WTC11 (cell line): ENCODE measurements at regions not wholly inside any gene's neighbourhood (a gene's known extent, or its start where the extent isn't known, plus 50 kb on each side); places are given as distances from the start of the nearest gene placed in this dataset.

Experiments
- ATAC-seq: fragments of 200-7000 bp; cut with Tn5 transposase; 2 replicates; pipeline ENCODE4 v1.10.0; 2021; ENCODE audit warnings: mild to moderate bottlenecking, moderate library complexity
- CTCF ChIA-PET: fragments of 300-600 bp; sonication (Branson Sonifier 250); formaldehyde crosslinking; loops from one replicate; lab custom pipeline; 2021; ENCODE audit warnings: antibody characterized with exemption; lab: Charles Lee
- POLR2A ChIA-PET: fragments of 350-600 bp; sonication (Branson Sonifier 250); formaldehyde crosslinking; loops from one replicate; lab custom pipeline; 2021; ENCODE audit warnings: antibody characterized with exemption; lab: Charles Lee
- DNase-seq: peaks from one replicate; pipeline ENCODE4 v3.0.0; 2021; ENCODE audit warnings: low spot score
- H3K27ac Mint-ChIP-seq: 2 replicates; pipeline ENCODE4 v1.8.0; 2021; ENCODE audit warnings: mixed read lengths
- H3K27me3 Mint-ChIP-seq: 2 replicates; pipeline ENCODE4 v1.8.0; 2021; ENCODE audit warnings: low read depth, mild to moderate bottlenecking, moderate library complexity, mixed read lengths
- H3K36me3 Mint-ChIP-seq: 2 replicates; pipeline ENCODE4 v1.8.0; 2021; ENCODE audit warnings: mixed read lengths
- H3K4me1 Mint-ChIP-seq: 2 replicates; pipeline ENCODE4 v1.8.0; 2022; ENCODE audit warnings: mixed read lengths
- H3K4me3 Mint-ChIP-seq: 2 replicates; pipeline ENCODE4 v1.8.0; 2021; ENCODE audit warnings: mild to moderate bottlenecking, moderate library complexity, mixed read lengths
- H3K9me3 Mint-ChIP-seq: 2 replicates; pipeline ENCODE4 v1.8.0; 2021; ENCODE audit warnings: mixed read lengths
- AR ChIP-seq: fragments of 250-450 bp; sonication (Bioruptor Pico); IDR thresholded peaks from 2 replicates; pipeline ENCODE4 v1.9.0; 2021; ENCODE audit warnings: mild to moderate bottlenecking
- ARID4B ChIP-seq: sonication (generic); formaldehyde crosslinking; IDR thresholded peaks from 2 replicates; pipeline ENCODE4 v1.8.0; 2023; ENCODE audit warnings: missing genetic modification reagents, mild to moderate bottlenecking, borderline replicate concordance
- CBFB ChIP-seq: sonication (generic); formaldehyde crosslinking; IDR thresholded peaks from 2 replicates; pipeline ENCODE4 v1.8.1; 2022; ENCODE audit warnings: mild to moderate bottlenecking, low read depth, missing genetic modification reagents
- CDX4 ChIP-seq: fragments of 250-450 bp; sonication (Bioruptor Pico); IDR thresholded peaks from 2 replicates; pipeline ENCODE4 v1.9.0; 2021; ENCODE audit warnings: moderate library complexity, mild to moderate bottlenecking, inconsistent platforms, borderline replicate concordance
- ETV6 ChIP-seq: sonication (generic); formaldehyde crosslinking; IDR thresholded peaks from 2 replicates; pipeline ENCODE4 v1.8.1; 2022; ENCODE audit warnings: mild to moderate bottlenecking, missing genetic modification reagents
- FOXK1 ChIP-seq: sonication (generic); formaldehyde crosslinking; IDR thresholded peaks from 2 replicates; pipeline ENCODE4 v1.8.0; 2022; ENCODE audit warnings: mild to moderate bottlenecking, moderate library complexity, missing genetic modification reagents
- HMGA2 ChIP-seq: fragments of 250-450 bp; sonication (Bioruptor Pico); IDR thresholded peaks from 2 replicates; pipeline ENCODE4 v1.4.0; 2021; ENCODE audit warnings: mild to moderate bottlenecking, moderate library complexity
- IRF2 ChIP-seq: sonication (generic); formaldehyde crosslinking; IDR thresholded peaks from 2 replicates; pipeline ENCODE4 v1.8.0; 2022; ENCODE audit warnings: low read depth, missing genetic modification reagents, borderline replicate concordance
- MYBL2 ChIP-seq: sonication (generic); formaldehyde crosslinking; IDR thresholded peaks from 2 replicates; pipeline ENCODE4 v1.8.1; 2023; ENCODE audit warnings: mild to moderate bottlenecking, moderate library complexity, missing genetic modification reagents
- NR1H2 ChIP-seq: sonication (generic); formaldehyde crosslinking; IDR thresholded peaks from 2 replicates; pipeline ENCODE4 v1.9.0; 2021; ENCODE audit warnings: mild to moderate bottlenecking, moderate library complexity, missing genetic modification reagents
- NR2C2 ChIP-seq: sonication (generic); formaldehyde crosslinking; IDR thresholded peaks from 2 replicates; pipeline ENCODE4 v1.8.0; 2022; ENCODE audit warnings: mild to moderate bottlenecking, missing genetic modification reagents
- PRRX2 ChIP-seq: fragments of 250-450 bp; sonication (Bioruptor Pico); IDR thresholded peaks from 2 replicates; pipeline ENCODE4 v1.8.0; 2021; ENCODE audit warnings: mild to moderate bottlenecking
- SMAD4 ChIP-seq: sonication (generic); formaldehyde crosslinking; IDR thresholded peaks from 2 replicates; pipeline ENCODE4 v1.8.0; 2022; ENCODE audit warnings: mild to moderate bottlenecking, missing genetic modification reagents
- STAT6 ChIP-seq: sonication (generic); formaldehyde crosslinking; conservative IDR thresholded peaks from 2 replicates; pipeline ENCODE4 v1.8.1; 2023; ENCODE audit warnings: mild to moderate bottlenecking, low read depth, missing genetic modification reagents, moderate library complexity
- TEAD1 ChIP-seq: sonication (generic); formaldehyde crosslinking; IDR thresholded peaks from 2 replicates; pipeline ENCODE4 v1.8.0; 2022; ENCODE audit warnings: mild to moderate bottlenecking, missing genetic modification reagents
- ZNF219 ChIP-seq: sonication (generic); formaldehyde crosslinking; IDR thresholded peaks from 2 replicates; pipeline ENCODE4 v1.8.0; 2023; ENCODE audit warnings: missing genetic modification reagents, mild to moderate bottlenecking, borderline replicate concordance
- ZNF396 ChIP-seq: fragments of 250-450 bp; sonication (Bioruptor Pico); IDR thresholded peaks from 2 replicates; pipeline ENCODE4 v1.8.0; 2021; ENCODE audit warnings: mild to moderate bottlenecking, moderate library complexity, borderline replicate concordance
- ZNF416 ChIP-seq: fragments of 250-450 bp; sonication (Bioruptor Pico); IDR thresholded peaks from 2 replicates; pipeline ENCODE4 v1.9.0; 2021; ENCODE audit warnings: mild to moderate bottlenecking, inconsistent platforms
- ZNF512 ChIP-seq: sonication (generic); formaldehyde crosslinking; IDR thresholded peaks from 2 replicates; pipeline ENCODE4 v1.8.1; 2022; ENCODE audit warnings: missing genetic modification reagents, borderline replicate concordance
- ZNF671 ChIP-seq: fragments of 250-450 bp; sonication (Bioruptor Pico); IDR thresholded peaks from 2 replicates; pipeline ENCODE4 v1.8.0; 2021; ENCODE audit warnings: mild to moderate bottlenecking

GRCh38 chr5:74152625-74153254 is 487.8 kb downstream of the ENC1 start:
- DNase-seq (no peak), ATAC-seq (no peak)
- CTCF ChIA-PET: no interaction called here
- TF ChIP-seq ETV6 (CRISPR knock-in tag) (no peak), PRRX2 (CRISPR knock-in tag) (no peak), TEAD1 (no peak), HMGA2 (CRISPR knock-in tag) (no peak), NR2C2 (CRISPR knock-in tag) (no peak), FOXK1 (CRISPR knock-in tag) (no peak), IRF2 (CRISPR knock-in tag) (no peak), CBFB (CRISPR knock-in tag) (no peak), ZNF219 (no peak), SMAD4 (CRISPR knock-in tag) (no peak), ZNF396 (CRISPR knock-in tag) (no peak), ARID4B (CRISPR knock-in tag) (no peak), AR (CRISPR knock-in tag) (no peak), NR1H2 (CRISPR knock-in tag) (no peak), CDX4 (CRISPR knock-in tag) (no peak), ZNF671 (CRISPR knock-in tag) (no peak), ZNF416 (CRISPR knock-in tag) (no peak)
- H3K27me3 Mint-ChIP-seq: no peaks in the 10 kb centered on the region
- H3K36me3 Mint-ChIP-seq: no peaks in the 10 kb centered on the region
- POLR2A ChIA-PET: no interaction called here
- no peaks in the 10 kb centered on the region for H3K4me1 Mint-ChIP-seq
- H3K9me3 Mint-ChIP-seq: no peaks in the 10 kb centered on the region
- no peak overlapping the region for H3K4me3 Mint-ChIP-seq
- H3K27ac Mint-ChIP-seq: no peak overlapping the region

- no peak for DNase-seq
Measured at GRCh38 chr5:74152136-74152535, 488.4 kb downstream of the ENC1 start.

More at GRCh38 chr5:74152136-74152535, 488.4 kb downstream of the ENC1 start:
- Mint-ChIP-seq H3K27ac (no peak overlapping the region), H3K27me3 (no peaks in the 10 kb centered on the region), H3K36me3 (no peaks in the 10 kb centered on the region), H3K4me3 (no peak overlapping the region), H3K9me3 (no peaks in the 10 kb centered on the region), H3K4me1 (no peaks in the 10 kb centered on the region)
- ChIA-PET CTCF (no interaction called here), POLR2A (no interaction called here)
- no peak for ATAC-seq
- TF ChIP-seq STAT6 (no peak), ZNF512 (CRISPR knock-in tag) (no peak), MYBL2 (CRISPR knock-in tag) (no peak)
